Fibroblast of the conjunctiva (primary cell): ENCODE measurements at regions not wholly inside any gene's neighbourhood (a gene's known extent, or its start where the extent isn't known, plus 50 kb on each side); places are given as distances from the start of the nearest gene placed in this dataset.

ENCODE experiments used
- DNase-seq: peaks from one replicate; pipeline ENCODE4 v3.0.0-alpha.2; 2010; ENCODE audit warnings: low read depth

DNA sequence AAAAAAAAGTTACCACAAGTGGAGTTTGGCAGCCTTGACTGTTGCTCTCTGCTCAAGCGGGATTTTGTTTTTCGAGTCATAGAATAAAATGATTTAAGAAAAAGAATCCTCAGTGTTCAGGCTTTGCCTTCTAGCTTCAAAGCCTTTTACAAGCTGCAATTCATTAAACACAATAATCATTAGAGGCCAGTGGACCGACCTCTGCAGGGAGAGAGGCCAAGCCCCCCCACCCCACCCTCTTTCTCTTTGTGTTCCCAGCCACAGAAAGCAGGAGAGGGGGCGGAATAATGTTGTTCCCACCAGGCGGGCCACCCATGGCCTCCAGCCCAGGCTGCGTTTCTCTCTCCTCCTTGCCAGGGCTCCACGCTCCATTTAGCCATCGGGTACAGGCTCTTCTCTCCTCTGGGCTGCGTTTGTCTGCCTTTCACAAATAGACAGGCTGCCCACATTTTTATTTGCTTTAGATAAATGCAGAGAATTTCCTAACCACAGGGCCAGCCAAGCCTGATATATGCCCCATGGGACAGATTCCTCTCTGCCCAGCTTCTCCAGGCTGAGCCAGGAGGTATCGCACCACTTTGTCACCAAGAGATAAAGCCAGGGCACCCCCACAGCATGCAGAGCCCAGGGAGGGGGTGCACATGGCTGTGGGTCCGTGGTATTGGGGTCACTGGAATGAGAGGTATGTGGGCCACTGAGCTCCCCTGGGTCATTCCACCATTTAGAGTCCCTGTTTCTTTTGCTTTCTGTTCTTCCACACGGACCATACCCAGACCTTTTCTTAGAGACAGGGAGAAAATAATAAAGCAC is 318.8 kb downstream of the PIK3R1 start:
- DNase-seq: no peak

DNA sequence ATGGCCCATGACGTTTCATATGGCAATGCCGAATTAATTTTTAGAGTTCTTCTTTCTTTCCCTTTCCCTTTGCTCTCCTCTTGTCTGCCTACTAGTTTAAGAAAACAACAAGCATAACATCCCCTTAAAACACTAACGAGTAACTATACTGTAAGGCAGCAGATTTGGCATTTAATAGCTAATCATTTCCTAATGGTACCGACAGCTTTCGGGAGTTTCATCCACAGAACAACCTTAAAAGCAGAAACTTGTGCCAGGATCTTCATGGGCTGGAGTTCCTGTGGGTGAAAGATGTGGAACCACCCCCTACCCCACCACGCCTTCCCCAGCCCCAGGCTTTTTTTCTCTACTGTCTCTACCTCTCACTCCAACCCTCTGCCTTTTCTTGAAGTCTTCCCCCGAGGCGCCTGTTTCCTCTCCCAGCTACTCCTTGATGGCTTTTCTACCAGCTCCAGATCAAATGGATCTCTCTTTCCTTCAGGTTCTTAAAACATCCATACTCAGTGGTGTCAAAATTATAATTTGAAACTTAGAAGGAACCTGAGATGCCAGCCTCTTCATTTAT is 319.5 kb downstream of the PIK3R1 start:
- DNase-seq: no peak

DNA sequence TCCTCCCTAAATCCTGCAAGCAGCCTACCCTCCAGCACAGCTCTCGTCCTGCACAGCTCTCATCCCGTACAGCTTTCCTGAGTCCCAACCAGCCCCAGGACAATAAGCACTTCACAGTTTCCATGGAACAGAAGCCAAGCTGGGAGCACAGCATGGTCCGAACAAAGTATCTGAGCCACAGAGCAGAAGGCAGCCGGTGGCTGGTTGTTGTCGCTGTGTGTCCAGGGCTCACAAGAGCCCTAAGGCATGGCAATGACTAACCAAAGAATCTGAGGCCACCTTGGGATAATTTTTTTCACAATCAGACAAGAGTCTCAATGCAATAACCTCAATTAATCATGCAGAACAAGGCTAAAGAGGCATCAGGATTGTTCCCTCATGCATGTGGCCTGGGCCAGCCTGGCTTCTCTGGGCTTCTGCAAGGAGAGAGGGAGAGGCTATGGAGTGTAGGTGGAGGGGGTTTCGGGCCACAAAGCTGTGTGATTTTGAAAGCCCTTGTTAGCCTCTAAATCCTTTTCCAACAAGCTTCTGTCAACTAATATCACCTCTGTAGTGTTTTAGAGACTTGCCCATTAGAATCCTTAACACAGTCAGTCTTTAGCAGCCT is 323.4 kb downstream of the PIK3R1 start:
- no peak for DNase-seq

DNA sequence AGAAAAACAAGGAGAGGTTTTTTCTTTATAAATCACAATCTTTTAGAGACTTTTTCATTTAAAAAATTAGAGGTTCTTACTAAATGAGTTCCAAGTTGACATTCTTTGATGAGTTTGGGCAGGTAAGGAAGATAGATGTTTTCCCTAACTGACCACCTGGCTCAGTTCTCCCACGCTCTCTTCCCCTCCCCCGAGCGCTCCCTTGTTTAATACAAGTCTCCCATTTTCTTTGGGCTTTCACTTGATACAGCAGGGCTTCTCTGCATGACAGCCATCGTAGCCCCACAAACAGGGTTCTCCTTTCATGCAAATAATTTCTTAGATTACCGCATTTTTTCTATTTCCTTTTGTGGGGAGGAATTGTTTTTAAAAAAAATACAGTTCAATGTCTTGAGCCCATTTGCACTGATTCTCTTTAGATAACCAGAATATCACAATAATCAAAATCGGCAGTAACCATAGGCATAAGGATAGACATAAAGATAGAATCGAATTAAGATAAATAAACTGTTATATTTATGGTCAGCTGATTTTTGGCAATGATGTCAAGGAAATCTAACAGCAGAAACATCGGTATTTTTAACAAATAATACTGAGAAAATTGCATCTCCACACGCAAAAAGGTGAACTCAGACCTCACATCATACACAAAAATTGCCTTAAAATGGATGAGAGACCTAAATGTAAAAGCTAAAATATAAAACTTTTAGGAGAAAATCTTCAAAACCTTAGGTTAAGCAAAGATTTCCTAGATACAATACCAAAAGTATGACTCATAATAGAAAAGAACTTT is 325.4 kb downstream of the PIK3R1 start:
- DNase-seq: no peak

DNA sequence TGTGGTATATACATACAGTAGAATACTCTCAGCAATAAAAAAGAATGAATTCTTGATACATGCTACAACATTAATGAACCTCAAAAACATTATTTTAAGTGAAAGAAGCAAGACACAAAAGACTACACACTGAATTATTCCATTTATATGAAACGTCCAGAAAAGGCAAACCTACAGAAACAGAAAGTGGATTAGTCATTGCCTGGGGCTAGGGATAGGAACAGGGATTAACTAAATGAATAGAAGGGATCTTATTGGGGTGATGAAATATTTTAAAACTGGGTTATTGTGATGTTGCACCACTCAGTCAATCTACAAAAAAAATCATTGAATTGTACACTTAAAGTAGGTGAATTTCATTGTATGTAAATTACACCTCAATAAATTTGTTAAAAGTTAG is 326.7 kb downstream of the PIK3R1 start:
- DNase-seq: peak; percentile 69

DNA sequence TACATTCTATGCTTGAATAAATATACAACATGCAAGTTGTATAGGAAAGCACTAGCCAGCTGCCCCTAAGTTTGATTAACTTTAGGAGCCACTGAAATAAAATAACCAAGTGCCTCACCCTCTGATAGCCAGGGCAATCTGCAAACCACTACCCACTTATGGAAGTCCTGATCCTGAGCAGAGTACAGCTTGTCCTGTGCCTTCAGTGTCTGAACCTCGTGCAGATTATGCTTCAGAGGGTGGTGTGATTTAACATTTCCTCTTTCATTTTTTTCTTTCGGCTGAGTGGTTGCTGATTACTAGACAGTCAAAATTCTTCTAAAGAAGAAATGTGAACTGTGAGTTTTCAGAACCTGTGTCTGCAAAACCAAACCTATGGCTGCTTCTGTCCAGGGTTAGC is 327.7 kb downstream of the PIK3R1 start:
- no peak for DNase-seq

DNA sequence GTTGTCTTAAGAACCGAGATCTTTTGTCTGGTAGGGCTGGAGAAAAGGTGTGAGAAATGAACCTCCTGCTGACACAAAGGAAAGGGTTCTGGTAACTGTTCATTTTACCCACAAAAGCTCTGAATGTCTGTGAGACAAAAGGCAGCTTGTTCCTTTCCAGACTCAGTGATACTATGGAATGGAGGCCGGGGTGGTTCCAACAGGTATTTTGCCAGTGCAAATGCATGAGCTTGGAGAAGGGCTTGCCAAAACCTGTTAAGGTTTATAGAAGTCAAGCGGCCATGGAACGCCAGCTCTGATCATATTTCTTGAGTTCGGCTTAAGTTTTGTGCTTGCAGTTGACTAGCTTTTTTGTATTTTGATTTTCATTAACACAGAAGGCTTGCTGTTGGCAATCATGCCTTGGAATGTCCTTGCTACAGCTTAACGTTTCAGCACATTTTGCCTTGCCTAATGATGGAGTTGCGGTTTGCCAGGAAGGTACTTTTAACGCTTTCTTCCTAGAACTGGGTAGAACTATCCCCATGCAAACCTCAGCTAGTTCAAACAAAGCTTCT is 328.6 kb downstream of the PIK3R1 start:
- no peak for DNase-seq

DNA sequence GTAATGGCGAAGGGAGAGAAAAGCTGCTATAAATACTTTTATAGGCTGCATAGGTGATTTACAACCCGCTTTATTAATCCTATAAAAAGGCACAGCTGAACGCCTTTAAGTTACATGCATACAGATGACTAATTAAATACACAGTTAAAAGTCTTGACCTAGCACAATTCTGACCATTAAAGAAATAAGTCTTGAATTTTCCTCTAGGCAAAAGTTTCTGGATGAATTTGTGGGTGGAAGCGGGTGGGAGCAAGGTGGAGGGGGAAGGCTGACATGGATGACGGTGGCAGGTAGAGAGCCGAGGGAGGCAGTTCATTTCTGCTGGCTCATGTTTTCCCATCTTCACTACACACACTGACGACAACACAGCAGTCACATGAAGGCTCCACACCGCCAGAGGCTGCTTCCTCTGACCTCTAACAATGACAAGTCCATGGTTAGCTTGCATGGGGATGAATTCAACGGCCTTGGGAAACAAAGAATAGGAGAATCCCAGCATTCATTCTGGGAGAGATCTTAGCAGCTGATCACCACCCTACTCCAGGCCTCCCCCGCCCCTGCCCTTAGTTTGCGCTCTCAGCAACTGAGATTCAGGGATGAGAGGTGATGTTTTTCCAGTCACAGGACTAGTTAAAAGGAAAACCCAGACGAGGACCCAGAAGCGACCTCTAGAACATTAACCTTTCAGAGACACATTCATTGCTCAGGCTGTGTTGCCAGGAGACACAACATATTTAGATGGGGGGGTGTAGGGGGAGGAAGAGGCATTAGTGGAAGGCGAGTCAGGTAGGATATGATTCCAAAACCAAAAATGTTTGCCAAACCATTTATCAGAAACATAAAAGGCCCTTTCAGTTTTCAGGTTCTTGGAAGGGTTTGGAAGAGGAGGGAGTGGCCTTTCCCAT is 329.3 kb downstream of the PIK3R1 start:
- DNase-seq: no peak

DNA sequence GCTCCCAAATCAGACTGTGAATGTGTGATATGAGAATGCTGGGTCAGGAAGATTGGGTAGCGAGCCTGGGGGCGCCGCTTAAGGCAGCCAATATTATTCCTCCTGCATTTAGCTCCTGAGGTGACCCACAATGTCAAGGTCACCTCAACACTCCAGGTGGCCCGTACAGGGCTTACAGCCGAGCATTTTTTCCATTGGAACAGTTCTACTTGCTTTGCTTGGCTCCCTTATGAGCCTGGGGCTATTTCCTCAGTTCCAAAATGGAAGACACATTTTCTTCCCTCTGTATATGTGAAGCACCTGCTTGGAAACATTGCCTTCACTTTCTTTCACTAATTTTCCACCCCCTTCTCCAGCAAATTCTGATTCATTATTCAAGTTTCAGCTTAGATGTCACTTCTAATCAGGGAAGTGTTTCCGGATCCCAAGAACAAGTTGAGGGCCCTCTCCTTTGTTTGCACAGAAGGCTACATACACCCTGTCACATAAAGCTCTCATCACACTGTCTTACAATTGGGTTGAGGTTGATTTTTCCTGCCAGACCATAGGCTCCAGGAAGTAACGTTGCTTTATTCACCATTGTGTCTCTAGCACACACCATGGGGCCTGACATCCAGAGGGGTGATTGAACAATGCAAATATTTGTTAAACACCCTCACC is 330.2 kb downstream of the PIK3R1 start:
- DNase-seq: no peak

DNA sequence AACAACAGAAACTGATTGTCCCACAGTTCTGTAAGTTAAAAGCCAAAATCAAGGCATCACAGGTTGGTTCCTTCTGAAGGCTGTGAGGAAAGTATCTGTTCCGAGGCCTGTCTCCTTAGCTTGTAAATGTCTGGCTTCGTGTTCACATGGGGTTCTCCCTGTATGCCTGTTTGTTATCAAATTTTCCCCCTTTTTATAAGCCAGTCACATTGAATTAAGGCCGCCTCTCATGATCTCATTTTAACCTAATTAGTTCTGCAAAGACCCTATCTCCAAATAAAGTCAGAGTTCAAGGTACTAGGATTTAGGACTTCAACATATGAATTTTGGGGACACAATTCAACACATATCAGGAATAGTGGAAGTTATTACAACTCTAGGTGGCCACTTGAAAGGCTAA is 331.5 kb downstream of the PIK3R1 start:
- DNase-seq: no peak

DNA sequence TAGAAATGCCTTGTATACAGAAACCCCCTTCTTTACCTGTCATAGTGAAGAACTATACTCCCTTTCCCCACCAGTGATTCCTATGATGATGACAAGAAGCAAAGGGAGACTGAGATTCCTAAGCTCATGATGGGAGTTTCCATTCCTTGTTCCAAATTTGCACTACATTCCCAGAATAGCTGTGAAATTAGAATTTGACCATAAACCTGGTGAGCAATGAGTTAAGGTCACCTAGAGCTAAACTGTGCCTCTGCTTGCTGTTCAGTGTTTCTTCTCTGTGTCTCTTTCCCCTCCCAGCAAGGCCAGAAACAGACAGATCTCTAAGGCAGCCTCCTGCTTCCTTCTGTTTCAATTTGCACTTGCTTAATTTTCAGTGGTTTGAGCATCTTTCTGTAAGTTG is 332.1 kb downstream of the PIK3R1 start:
- DNase-seq: no peak

DNA sequence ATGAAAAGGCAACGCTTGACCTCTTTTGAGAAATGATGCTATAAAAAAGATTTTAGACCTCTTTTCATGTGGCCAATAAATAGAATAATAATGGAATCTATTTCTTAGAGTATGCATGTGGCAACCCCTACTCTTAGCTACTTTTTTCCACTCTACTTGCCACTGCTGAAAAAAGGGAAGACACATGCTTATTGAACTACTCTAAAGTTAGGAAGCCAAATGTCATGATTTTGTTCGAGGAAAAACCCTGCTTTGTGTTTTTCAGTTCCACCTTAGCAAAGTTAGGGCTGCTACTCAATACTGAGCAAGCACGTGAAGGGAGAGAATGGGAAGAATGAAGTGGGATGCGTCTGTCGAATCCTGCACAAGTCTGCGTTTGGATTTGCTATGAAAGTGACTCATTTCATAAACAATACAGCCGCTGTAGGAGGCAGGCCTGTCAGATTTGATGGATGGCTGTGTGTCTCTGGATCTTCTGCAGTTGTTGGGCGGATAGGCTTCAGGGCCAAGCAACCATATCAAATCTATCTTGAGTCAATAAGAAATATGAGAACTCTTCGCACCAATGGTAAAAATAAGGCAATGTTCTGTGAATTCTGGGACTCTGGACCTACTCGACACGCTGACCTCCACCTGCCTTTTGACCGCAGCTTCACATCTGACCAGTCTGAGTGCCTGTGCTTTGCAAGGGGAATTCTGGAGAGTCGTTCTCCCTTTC is 333.6 kb downstream of the PIK3R1 start:
- DNase-seq: no peak

DNA sequence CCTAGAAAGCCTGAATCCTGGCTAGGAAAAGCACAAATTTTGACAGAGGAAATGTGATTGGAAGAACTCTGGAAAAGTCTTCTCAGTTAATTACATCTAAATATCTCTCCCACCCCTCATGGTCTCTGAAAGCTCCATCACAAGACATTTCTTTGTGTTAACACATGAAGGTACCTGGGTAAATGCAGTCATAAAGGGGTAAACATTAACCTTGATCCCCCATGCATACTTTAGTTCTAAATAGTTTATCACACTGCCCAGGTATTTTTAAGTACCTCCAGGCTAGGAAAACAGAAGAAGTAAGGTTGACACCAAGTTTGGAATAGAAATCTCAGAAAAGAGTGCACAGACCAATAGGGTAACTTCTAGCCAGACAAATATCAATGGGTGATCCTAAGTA is 334.5 kb downstream of the PIK3R1 start:
- DNase-seq: no peak

DNA sequence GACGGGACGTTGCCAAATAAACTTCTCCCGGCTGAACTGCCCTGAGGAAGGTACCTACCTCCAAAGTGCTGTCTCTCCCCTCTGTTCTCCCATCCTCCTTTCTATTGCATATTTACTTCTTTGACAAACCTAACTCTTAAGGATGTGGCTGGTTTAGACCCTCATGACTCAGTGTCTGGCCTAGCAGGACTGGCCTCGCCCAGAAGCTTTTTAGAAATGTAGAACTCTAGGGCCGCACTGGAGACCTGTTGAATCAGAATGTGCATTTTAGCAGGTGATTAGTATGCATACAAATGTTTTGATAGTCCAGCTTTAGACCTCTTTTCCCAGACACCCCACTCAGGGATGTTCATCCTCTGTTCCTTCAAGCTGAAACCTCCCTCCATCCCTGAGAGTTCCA is 335.9 kb downstream of the PIK3R1 start:
- DNase-seq: no peak

DNA sequence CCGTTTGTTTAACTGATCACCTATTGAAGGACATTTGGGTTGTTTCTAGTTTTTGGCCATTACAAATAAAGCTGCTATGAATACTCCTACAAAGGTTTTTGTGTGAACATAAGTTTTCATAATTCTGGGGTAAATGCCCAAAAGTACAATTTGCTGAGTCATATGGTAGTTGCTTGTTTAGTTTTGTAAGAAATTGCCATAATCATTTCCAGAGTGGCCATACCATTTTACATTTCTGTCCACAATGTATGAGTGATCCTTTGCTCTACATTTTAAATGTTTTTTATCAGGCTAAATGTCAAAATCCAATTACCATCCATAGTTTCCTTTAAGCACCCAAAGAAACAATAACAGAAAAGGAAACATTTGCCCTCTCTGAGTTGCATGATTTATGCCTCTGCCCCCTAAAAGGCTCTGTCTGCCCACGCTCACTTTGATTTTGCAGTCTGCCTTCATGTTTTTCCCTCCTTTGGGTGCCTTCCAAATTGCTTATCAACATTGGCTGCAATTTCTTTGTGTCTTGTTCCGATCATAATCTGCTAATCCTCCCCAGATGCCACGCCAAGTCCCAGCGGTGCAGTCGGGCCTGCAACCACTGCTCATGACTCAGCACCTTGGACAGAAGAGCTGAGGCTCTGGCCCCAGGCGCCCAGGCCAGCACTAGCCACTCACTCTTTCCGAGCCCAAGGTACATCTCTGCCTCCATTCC is 339.2 kb downstream of the PIK3R1 start:
- peak; percentile 94 for DNase-seq

DNA sequence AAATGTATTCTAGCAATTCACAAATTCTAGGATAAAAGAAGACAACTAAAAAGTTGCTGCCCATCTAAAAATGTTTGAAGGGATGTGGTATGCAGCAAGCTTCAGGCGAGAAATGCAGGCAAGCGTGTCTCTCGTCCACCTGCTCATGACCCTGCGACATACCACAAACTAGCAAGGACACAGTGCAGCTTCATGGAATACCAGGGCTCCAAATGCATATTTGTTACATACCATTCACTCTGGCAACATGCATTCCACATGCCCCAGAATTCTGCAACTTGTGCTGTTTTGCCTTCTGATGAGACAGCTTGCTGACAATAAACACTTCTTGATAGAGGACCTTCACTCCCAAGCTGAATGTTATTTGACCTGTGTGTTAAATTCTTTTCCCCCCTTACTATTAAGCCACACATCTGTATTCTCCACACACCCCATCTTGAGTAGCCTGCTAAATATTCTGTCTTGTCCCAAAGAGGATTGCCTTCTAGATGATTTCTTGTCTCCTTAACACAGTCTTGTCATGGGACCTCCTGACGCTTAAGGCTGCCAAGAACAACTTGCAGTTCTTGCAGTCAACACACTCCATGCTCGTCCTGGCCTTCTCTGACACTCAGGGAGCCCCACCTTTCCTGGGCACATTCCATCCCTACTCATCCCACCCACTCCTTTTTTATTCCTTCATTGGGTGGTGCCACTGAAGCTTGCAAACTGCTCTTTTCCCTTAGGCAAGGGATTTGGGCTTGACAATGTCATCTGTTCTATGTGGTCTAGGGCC is 340.5 kb downstream of the PIK3R1 start:
- no peak for DNase-seq

DNA sequence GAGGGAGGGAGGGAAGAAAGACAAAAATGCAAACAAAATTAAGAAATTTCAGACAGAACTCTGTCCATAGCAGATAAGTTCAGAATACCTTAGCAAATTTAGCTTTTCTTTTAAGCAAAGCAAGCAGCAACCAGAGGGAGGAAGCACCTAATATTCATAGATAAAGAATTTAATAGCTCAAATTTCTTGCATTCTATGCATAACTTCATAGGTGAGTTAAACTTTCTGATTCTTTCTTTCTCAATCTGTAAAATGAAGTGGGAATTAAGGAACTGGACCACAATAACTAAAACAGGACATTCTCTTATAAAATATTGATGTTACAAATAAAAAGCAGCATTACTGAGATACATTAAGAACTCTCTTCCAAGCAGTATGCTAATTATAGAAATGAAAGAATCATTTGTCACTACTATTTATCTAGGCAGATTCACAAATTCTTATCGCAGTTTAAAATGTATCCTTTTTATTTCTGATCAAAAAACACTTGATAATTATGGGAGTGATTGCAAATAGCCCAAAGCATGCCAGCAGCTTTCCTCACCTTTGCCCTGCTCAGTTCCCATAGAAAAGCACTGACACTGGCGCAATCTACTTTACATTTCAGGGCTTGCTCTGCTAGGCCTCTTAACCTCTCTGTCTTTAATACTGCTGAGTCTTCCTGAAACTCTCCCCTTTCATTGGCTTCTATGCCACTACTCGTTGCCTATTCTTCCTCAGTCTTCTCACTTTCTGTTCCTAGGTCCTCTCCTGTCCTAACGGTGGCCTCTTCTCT is 341.8 kb downstream of the PIK3R1 start:
- DNase-seq: no peak

DNA sequence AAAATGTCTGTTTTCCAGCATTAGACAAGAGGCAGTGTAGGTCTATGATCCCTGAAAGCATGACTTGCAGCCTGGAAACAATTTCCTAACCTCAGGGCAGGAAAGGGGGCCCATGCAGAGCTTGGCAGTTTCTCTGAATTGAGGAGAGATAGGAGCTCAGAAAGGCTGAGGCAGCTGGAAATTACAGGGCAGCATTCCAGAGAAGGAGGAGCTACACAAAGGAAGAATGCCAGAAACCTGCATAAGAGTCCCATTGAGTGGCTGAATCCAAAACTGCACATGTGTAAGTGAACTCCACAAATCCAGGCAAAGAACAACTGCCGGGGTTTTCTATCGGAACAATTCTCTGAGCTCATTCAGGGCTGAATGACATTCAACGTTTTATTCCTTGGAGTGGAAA is 346.8 kb downstream of the PIK3R1 start:
- peak; percentile 86 for DNase-seq
